ENCODE measurements at regions not wholly inside any gene's neighbourhood (a gene's known extent, or its start where the extent isn't known, plus 50 kb on each side); places are given as distances from the start of the nearest gene placed in this dataset.

- TF ChIP-seq, protein P1, sequence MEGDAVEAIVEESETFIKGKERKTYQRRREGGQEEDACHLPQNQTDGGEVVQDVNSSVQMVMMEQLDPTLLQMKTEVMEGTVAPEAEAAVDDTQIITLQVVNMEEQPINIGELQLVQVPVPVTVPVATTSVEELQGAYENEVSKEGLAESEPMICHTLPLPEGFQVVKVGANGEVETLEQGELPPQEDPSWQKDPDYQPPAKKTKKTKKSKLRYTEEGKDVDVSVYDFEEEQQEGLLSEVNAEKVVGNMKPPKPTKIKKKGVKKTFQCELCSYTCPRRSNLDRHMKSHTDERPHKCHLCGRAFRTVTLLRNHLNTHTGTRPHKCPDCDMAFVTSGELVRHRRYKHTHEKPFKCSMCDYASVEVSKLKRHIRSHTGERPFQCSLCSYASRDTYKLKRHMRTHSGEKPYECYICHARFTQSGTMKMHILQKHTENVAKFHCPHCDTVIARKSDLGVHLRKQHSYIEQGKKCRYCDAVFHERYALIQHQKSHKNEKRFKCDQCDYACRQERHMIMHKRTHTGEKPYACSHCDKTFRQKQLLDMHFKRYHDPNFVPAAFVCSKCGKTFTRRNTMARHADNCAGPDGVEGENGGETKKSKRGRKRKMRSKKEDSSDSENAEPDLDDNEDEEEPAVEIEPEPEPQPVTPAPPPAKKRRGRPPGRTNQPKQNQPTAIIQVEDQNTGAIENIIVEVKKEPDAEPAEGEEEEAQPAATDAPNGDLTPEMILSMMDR (IDR thresholded peaks at IDR 0.05), result no peak
- TF ChIP-seq POLR2A (IDR thresholded peaks at IDR 0.05), result no peak
These were observed 121.5 kb upstream of the CNR1 start for GRCh38 chr6:88287696-88288095.
